ENCODE measurements at regions not wholly inside any gene's neighbourhood (a gene's known extent, or its start where the extent isn't known, plus 50 kb on each side); places are given as distances from the start of the nearest gene placed in this dataset.

DNA sequence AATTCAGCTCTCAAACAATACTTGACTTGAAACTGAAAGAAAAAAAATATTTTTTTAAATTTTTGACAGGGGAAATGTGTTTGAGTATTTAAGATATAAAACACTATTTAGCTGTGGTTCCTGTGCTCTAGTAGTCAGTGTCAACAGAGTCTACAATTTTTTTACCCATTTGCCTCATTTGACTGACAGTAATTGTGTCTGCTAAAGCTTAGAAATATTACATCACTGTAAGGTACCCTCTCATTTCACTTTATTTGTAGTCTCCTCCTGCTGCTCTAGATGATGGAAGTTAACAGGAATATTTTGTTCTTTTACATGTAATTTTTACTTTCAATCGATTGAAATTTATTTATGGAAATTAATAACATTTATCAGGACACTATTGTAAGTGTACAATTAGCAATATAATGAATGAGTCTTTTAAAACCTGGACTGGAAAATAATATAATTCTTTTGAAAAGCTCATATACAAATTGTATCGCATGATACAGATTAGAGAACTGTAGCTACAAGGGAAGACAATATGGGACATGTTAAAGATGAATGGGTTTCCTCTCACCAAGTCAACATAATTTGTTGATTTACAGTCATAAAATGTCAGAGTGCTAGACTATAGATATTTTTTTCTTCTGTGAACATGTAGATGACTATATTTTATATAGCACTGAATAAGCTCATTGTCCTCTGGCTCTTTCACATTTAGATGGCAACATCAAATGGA, 1186.5 kb upstream of the ADGRL3 start:
- no peak for DNase-seq (ENCODE audit: low spot score)

DNA sequence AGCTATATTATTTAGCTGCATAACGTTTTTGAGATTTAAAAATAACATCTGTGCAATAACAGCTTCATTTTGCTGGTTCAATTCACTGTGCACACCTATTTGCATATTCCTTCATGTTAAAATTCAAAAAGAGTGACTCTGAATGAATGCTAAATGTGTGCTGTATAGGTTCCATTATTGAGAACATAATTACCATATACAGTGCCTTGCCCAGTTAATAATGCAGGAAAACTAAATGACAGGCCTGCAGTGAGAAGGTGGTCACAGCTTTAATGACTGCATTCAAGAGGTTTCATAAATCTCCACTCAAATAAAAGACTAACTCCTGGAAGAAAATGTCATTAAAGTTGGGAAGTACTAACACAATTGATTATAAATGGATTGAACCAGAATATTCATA, 1183.2 kb upstream of the ADGRL3 start:
- DNase-seq (ENCODE audit: low spot score): no peak

DNA sequence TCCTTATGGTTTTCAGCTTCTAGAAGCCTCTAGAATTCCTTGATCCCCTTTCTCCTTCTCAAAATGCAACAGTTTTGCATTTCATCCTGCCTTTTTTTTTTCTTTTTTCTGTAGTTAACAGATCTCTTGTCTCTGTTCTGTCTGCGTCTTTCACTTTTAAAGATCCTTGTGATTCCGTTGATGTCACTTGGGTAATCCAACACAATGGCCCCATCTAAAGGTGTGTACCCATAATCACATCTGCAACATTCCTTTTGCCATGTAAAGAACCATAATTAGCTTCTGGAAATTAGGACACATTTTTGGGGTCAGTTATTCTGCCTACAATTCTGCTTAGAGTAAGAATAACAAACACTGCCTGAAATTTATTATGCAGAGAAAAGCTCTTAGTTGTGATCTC, 1180.9 kb upstream of the ADGRL3 start:
- no peak for DNase-seq (ENCODE audit: low spot score)

DNA sequence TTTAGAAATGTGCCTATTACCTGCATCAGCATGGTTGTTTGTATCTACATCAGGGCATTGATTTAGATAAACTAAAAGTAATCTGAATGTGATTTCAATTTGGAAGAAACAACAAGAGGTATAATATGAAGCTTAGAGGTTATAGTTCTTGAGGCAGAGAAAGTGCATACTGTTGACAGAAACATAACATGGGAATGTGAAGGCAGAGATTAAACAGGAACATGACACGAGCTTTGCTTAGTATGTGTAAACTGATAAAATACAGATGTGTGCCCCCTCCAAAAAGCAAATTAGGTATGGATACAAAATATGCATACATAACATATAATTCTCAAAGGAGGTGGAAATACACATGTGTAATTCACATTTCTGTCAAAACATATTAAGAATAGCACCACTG, 1180.2 kb upstream of the ADGRL3 start:
- no peak for DNase-seq (ENCODE audit: low spot score)

DNA sequence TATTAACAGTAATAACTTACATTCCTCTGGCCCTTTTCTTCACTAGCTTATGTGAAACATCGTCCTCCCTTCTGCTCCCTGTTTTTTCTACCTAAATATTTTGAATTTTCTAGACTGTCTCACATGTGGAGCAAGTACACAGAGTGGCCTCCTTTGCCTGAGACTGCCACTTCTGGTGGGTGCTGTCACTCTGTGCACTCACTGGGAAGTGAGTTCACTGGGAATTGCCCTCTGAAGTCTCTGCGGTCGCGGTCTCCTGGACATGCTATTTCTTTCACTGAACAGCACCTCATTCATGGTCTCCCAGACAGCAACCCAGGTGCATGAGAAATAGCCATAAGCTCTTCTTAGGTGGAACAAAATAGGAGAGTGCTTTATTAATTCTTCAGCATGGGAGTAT, 1179.7 kb upstream of the ADGRL3 start:
- no peak for DNase-seq (ENCODE audit: low spot score)

DNA sequence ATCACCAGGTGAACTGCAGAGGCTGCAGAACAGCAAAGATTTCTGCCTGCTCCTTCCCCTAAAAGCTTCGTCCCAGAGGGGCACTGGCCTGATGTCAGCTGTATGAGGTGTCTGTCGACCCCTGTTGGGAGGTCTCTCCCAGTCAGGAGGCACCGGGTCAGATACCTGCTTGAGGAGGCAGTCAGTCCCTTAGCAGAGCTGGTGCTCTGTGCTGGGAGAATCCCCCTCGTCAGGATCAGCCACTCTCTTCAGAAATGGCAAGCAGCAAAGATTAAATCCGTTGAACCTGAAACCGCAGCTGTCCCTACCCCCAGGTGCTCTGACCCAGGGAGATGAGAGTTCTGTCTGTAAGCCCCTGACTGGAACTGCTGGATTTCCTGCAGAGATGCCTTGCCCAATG, 1166.3 kb upstream of the ADGRL3 start:
- DNase-seq (ENCODE audit: low spot score): no peak

DNA sequence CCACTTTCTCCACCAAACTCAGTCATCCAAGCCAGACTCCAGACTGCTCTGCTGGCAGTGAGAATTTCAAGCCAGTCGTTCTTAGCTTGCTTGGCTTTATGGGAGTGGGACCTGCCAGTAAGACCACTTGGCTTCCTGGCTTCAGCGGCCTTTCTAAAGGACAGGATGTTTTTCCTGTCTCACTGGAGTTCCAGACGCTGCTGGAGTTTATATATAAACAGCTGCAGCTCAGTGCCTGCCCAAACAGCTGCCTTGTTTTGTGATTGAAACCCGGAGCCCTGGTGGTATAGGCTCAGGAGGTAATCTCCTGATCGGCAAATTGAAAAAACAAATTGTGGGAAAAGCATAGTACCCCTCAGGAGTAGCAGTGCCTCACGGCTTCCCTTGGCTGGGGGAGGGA, 1165.8 kb upstream of the ADGRL3 start:
- DNase-seq (ENCODE audit: low spot score): no peak

DNA sequence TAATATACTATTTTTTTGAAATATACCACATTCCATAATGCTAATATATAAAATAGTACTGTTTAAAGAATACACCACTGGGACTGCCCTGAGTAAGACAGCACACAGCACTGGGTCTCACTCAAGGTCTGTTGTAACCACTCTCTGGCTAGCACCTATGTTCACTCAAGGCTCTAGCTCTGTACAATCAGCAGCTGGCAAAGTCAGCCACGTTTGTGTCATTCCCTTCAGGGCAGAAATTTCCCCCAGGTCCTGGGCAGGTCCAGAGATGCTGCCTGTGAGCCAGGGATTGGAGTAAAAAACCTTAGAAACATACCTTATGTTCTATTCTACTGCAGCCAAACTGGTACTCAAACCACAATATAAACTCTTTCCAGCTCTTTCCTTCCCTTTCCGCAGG, 1160.2 kb upstream of the ADGRL3 start:
- DNase-seq (ENCODE audit: low spot score): no peak

DNA sequence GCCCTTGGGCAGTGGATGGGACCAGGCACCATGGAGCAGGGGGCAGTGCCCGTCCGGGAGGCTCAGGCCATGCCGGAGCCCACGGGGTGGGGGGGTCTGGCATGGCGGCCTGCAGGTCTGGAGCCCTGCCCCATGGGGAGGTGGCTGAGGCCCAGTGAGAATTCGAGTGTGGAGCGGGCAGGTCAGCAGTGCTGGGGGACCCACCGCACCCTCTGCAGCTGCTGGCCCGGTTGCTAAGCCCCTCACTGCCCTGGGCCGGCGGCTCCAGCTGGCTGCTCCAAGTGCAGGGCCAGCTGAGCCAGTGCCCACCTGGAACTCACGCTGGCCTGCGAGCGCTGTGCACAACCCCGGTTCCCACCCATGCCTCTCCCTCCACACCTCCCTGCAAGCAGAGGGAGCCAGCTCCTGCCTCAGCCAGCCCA, 1157.9 kb upstream of the ADGRL3 start:
- DNase-seq (ENCODE audit: low spot score): no peak

DNA sequence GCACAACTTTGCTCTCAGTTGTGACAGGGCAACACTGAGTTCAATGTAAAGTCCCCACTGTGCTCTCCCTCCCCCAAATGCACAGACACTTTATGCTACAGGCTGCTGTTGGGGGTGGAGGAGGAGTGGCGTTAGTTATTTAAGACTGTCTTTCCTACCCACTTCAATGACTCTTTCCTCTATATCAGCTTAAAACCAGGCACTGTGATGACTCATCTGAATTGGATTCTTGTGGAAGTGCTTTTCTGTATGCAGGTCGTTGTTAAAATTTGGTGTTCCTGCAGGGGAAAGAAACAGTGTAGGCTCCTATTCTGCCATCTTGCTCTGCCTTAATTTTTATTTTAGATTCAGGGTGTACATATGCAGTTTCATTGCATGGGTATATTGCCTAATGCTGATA, 1157.2 kb upstream of the ADGRL3 start:
- DNase-seq (ENCODE audit: low spot score): no peak

DNA sequence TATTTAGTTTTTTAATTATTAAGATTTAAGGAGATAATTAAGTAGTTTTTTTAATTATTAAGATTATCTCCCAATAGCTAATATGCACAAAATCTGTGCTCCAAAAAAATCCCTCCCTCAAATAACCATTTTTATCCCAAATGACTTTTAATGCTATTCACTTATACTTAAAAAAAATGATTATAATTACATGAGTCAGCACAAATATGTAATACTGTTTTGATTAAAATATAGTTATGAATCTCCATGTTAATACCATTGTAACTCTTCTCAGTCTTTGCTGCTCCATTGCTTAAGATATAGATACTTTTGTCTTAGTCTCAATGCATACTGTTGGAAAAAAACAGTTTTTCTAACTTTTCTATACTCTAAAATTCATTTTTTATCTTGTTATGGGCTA, 1121.1 kb upstream of the ADGRL3 start:
- no peak for DNase-seq (ENCODE audit: low spot score)

DNA sequence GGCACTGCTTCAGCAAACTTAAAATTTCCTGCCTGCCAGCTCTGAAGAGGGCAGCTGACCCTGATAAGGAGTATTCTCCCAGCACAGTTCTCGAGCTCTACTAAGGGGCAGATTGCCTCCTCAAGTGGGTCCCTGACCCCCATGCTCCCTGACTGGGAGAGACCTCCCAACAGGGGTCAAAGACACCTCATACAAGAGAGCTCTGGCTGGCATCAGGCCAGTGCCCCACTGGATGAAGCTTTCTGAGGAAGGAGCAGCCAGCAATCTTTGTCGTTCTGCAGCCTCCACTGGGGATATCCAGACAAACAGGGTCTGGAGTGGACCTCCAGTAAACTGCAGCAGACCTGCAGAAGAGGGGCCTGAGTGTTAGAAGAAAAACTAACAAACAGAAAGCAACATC, 1118.3 kb upstream of the ADGRL3 start:
- DNase-seq (ENCODE audit: low spot score): no peak

DNA sequence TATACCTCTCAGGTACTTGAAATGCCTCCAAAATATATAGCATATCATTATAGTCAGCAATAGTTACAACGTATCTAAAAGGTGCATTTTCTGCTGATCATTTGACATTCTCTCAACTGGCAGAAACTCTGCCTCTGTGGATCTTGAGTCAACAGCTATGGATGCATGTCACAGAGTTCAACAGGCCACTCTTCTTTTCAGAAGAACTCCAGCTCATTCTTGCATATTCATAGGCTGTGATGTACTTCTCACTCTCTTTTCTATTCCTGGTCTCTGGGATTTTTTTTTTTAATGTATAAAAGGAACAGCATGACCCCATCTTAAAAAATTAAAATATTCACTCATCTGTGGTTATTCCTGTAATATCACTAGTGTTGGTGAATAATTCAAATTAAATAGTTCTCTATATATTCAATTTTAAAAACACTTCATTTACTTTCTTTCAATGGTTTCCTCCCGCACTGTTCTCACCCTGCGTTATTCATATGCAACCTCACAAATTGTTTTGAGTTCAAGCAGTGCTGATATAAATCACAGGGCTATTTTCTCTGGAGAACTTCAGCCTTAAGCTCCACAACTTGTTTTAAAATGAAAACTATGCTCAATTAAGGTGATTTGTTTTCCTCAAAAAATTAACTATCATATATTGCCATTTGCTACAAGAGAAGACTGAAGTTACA, 1111.2 kb upstream of the ADGRL3 start:
- no peak for DNase-seq (ENCODE audit: low spot score)

DNA sequence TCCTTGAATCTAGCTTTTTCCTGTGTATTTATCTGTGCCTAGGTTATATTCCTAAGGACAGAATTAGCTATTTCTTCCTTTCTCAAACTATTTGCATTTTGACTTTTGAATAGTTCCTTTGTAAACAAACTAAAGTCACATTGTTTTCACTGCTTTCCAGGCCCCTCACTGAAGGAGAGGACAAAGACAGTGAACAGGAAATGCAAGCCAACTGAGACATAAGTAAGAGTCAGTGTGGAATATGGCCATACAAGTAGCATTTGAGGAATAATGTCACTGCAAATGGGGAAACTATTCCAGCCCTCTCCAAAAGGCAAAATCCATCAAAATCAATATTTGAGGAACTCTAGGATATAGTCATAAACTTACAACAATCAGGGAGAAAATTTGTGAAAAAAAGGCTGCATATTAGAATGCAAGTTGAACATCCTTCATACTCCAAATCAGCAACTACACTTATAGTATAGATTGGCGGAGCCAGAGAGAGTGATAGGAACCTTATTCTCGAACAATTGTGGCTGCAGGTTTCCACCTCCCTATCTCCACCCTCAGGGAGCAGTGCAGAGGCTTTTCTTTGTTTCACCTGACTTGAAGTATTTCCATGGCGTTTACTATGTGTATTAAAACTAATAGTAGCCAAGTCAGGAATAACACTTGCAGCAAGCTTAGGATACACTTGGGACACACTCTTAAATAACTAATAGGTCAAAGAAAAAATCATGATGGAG, 1110.4 kb upstream of the ADGRL3 start:
- DNase-seq (ENCODE audit: low spot score): no peak

DNA sequence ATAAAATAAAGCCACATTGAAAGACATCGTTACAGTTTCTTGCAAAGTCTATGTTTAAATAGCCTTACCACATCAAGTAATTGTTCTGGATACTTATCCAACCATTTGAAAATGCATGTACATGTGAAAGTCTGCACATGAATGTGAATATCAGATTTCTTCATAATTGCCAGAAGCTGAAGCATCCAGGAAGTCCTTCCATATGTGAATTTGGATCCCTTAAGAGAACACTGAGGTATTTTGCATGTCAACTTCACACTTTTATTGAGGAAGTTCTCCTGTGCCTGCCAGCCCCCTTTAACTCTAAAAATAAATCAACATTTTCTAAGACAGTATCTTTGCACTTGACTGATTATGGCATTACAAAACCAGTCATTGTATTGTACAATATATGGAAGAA, 1103.5 kb upstream of the ADGRL3 start:
- no peak for DNase-seq (ENCODE audit: low spot score)

DNA sequence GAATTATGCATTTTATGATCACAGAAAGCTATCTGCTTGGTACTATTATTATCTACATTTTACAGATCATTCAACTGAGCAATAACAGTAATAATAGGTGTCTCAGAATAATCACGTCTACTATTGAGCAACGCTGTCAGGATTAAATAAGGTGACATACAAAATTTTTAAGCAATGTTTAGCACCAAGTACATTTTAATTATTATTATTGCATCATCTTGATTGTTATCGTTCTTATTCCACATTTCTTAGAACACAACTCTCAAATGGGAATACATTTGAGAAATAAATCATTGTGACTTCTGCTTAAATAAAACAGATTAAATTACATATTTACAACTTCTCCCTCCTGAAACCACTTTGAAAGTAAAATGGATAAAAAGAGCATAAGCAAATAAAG, 1083.5 kb upstream of the ADGRL3 start:
- DNase-seq (ENCODE audit: low spot score): no peak

DNA sequence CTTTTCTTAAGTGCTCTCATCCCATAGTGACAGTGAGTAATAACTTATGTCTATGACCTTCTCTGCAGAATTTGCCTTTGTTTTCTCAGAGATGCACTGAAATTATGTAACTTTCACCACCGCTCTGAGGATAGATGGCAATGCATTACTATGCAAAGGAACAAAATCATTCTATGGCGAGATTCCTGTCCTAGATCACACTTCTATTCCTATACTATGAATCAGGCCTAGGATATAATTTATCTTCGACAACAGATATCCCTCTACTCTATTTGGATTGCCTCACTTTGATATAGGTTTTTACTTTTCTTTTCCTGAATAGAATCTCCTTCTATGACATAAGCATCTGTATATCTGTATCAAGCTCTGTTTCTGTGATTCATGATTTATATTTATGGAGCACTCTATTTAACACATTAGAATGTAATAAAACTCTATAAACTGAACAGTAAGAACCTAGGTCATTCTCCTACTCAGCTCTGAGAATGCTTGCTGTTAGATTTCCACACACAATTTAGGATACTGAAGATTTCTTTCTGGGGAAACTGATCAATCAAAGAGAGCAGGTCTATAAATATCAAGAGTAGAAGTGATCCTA, 1082.3 kb upstream of the ADGRL3 start:
- DNase-seq (ENCODE audit: low spot score): no peak

DNA sequence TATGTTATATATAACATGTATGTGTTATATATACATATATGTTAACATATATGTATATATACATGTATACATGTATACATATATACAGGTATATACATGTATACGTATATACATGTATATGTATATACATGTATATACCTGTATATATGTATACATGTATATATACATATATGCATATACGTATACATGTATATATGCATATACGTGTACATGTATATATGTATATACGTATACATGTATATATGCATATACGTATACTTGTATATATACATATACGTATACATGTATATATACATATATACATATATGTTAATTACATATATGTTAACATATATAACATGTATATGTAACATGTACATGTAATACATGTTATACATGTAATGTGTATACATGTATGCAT, 1077.3 kb upstream of the ADGRL3 start:
- DNase-seq (ENCODE audit: low spot score): no peak

DNA sequence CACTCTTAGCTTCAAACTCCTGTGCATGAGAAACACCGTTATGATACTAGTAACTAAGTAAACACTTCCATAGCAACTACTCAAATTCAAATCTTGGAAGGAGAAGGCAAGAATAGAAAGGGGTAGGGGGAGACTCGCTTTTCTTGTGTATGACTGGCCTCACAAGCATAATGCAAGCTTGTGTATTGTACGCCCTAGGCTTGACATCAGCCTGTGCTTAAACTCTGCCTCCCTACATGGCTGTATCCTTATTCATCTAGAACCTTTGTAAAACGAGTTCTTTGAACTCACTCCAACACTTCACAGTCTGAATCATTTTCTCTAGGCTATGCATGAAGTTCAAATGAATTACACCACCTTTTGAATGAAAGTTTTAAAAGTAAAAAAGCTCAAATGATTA, 1071.2 kb upstream of the ADGRL3 start:
- no peak for DNase-seq (ENCODE audit: low spot score)

DNA sequence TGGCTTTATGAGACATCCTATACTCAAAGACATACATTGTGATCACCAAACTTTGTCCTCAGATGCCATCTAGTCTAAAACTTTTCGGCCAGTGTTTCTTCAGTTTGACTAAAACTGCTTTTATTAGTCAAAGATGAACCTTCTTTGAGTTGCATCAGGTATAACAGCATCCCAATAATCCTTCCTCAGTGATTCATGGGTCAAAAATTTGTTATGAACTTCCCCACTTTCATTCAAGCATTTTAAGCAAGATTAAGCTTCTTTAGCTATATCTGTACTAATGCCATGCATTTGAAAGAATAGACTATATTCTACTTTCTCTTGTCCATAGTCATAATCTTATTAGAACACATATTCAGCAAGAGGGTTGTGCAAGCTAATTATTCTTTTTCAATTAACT, 1070.4 kb upstream of the ADGRL3 start:
- DNase-seq (ENCODE audit: low spot score): no peak

DNA sequence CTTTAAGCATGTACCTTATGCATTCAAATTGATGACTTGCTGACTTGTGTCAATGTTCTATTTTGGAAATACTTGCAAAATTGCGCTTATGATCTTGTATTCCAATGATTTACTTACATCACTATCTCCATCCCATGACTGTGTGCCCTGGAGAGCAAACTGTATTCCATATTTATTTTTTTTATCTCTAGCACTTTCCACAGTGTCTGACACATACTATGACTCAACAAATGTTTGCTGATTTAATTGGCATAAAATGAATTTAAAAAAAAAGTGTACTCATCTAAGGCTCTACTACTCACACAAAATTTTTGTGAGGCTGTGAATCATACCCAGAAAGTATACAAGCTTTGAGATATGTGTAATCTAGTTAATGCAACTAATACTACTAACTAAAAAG, 1066.8 kb upstream of the ADGRL3 start:
- DNase-seq (ENCODE audit: low spot score): no peak

DNA sequence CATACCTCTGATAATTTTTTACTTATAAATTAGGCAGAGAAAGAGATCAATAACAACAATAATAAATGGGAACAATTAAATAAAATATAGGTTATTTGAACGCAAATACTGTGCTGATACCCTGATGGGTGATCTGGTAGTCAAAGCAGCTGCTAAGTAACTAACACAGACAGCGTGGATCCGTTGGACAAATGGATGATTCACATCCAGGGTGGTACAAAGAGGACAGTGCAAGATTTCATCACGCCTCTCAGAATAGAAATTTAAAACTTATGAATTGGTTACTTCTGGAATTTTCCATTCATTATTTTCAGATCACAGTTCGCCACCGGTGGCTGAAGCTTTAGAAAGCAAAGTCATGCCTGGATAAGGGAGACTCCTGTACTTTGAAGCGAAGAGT, 1066.0 kb upstream of the ADGRL3 start:
- DNase-seq (ENCODE audit: low spot score): no peak

DNA sequence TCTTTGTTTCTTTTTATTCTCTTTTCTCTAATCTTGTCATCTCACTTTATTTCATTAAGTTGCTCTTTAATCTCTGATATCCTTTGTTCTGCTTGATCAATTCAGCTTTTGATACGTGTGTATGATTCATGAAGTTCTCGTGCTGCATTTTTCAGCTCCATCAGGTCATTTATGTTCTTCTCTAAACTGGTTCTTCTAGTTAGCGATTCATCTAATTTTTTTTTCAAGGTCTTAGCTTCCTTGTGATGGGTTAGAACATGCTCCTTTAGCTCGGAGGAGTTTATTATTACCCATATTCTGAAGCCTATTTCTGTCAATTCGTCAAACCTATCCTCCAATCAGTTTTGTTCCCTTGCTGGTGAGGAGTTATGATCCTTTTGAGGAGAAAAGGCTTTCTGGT, 1045.0 kb upstream of the ADGRL3 start:
- DNase-seq (ENCODE audit: low spot score): no peak

Measured in putamen (tissue), 1 donor.